A673 (cell line): ENCODE measurements at regions not wholly inside any gene's neighbourhood (a gene's known extent, or its start where the extent isn't known, plus 50 kb on each side); places are given as distances from the start of the nearest gene placed in this dataset.

ENCODE experiments used
- BruUV-seq: library from RNA; stranded (reverse); fragments of 400-500 nt; replicated peaks from 2 replicates; lab custom pipeline; 2021; lab: Mats Ljungman, UMichigan
- CTCF ChIA-PET: fragments of 300-600 bp; sonication (Branson Sonifier 250); formaldehyde crosslinking; loops from one replicate; lab custom pipeline; 2022; ENCODE audit warnings: antibody characterized with exemption; lab: Charles Lee
- POLR2A ChIA-PET: fragments of 300-600 bp; sonication (Branson Sonifier 250); formaldehyde crosslinking; loops from one replicate; lab custom pipeline; 2022; ENCODE audit warnings: antibody characterized with exemption; ENCODE audit not compliant: low non-redundant PET; lab: Charles Lee
- DNase-seq: peaks from one replicate; pipeline ENCODE4 v3.0.0-alpha.2; 2015; ENCODE audit warnings: low spot score
- H3K27ac ChIP-seq: fragments of 200-600 bp; sonication (generic); 2 replicates; pipeline ENCODE4 v1.5.1; 2016; ENCODE audit warnings: mixed run types, low read depth, mild to moderate bottlenecking, mixed read lengths, antibody characterized with exemption, low read length; ENCODE audit not compliant: poor library complexity, severe bottlenecking
- H3K27me3 ChIP-seq: fragments of 200-600 bp; sonication (generic); replicated peaks from 2 replicates; pipeline ENCODE4 v1.6.1; 2017; ENCODE audit warnings: mixed run types, low read depth, mild to moderate bottlenecking, mixed read lengths, antibody characterized with exemption, low read length; ENCODE audit not compliant: insufficient read depth, poor library complexity
- H3K36me3 ChIP-seq: fragments of 200-600 bp; sonication (generic); 2 replicates; pipeline ENCODE4 v1.6.1; 2016; ENCODE audit warnings: mixed run types, mild to moderate bottlenecking, mixed read lengths, antibody characterized with exemption, low read length; ENCODE audit not compliant: insufficient read depth, poor library complexity, severe bottlenecking
- H3K4me1 ChIP-seq: fragments of 200-600 bp; sonication (generic); 2 replicates; pipeline ENCODE4 v1.6.1; 2017; ENCODE audit warnings: mixed run types, mild to moderate bottlenecking, mixed read lengths, antibody characterized with exemption, low read length; ENCODE audit not compliant: insufficient read depth, poor library complexity, severe bottlenecking
- H3K4me3 ChIP-seq: fragments of 200-600 bp; sonication (generic); 2 replicates; pipeline ENCODE4 v1.5.1; 2016; ENCODE audit warnings: low read depth, mixed run types, mild to moderate bottlenecking, mixed read lengths, low read length; ENCODE audit not compliant: poor library complexity, severe bottlenecking
- H3K9me3 ChIP-seq: fragments of 200-600 bp; sonication (generic); 2 replicates; pipeline ENCODE4 v1.6.1; 2016; ENCODE audit warnings: mixed run types, low read depth, mild to moderate bottlenecking, mixed read lengths, antibody characterized with exemption, low read length; ENCODE audit not compliant: poor library complexity, severe bottlenecking
- CTCF ChIP-seq: fragments of 300-800, 200-600 bp; sonication (generic); conservative IDR thresholded peaks from 2 replicates; pipeline ENCODE4 v1.5.1; 2017; ENCODE audit warnings: low read depth, mild to moderate bottlenecking, antibody characterized with exemption, low read length, moderate library complexity, mixed read lengths
- EZH2 ChIP-seq: fragments of 200-600 bp; sonication (generic); IDR thresholded peaks from 2 replicates; pipeline ENCODE4 v1.6.1; 2017; ENCODE audit warnings: borderline replicate concordance, low read depth, mild to moderate bottlenecking, mixed read lengths, antibody characterized with exemption, low read length; ENCODE audit not compliant: poor library complexity, severe bottlenecking
- intact Hi-C: fragments of 100-400 bp; cut with micrococcal nuclease; formaldehyde crosslinking; loops from one replicate; pipeline ENCODE4 v1.10.0; 2022; ENCODE audit not compliant: unreplicated experiment

DNA sequence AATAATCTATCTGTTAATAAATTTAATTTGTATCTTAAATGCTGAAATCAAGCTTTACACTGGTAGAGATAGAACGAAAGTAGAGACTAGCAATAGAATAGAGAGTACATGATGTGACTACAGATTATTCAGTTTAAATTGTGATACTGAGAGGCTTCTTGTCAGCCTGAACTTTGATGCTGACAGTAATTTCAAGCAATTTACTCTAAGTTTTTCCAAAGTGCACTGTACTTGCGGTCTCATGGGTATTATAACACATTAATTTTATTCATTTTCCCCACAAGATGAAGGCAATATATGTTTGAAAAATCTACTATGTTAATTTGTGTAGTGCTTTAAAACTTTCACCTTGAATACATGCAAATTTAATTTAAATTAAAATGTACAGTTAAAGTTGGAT is 914.0 kb upstream of the FBXO33 start:
- no peaks in the 10 kb centered on the region for H3K27me3 ChIP-seq
- intact Hi-C loops, result no loop called here
- H3K4me1 ChIP-seq, result no peaks in the 10 kb centered on the region
- H3K27ac ChIP-seq, result no peak overlapping the region
- H3K9me3 ChIP-seq, result no peaks in the 10 kb centered on the region
- no peak for TF ChIP-seq EZH2
- TF ChIP-seq CTCF, result no peak
- CTCF ChIA-PET, result no interaction called here
- no TSS peak for BruUV-seq
- POLR2A ChIA-PET, result no interaction called here
- no peaks in the 10 kb centered on the region for H3K36me3 ChIP-seq
- DNase-seq, result no peak
- H3K4me3 ChIP-seq, result no peak overlapping the region

DNA sequence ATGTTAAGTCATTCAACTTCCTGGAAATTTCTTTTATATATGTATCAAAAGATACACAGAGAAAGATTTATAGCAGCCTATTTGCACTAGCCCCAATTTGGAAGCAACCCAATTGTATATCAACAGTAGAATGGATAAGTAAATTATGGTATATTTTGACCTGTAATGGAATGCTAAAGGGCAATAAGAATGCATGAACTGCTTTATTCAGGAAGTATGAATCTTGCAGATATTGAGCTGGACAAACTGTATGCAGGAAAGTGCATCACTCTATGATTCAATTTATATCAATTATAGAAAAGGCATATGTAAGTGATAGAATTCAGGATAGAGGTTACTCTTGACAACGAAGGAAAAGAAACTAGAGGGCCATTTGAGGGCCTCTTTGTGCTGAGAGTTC is 913.1 kb upstream of the FBXO33 start:
- peak; percentile 38 for DNase-seq
- H3K9me3 ChIP-seq, result no peaks in the 10 kb centered on the region
- intact Hi-C loops, result no loop called here
- no peaks in the 10 kb centered on the region for H3K27me3 ChIP-seq
- ChIA-PET CTCF (no interaction called here), POLR2A (no interaction called here)
- no peaks in the 10 kb centered on the region for H3K36me3 ChIP-seq
- no TSS peak for BruUV-seq
- TF ChIP-seq CTCF, result no peak
- H3K4me1 ChIP-seq, result no peaks in the 10 kb centered on the region
- no peak overlapping the region for H3K27ac ChIP-seq
- no peak overlapping the region for H3K4me3 ChIP-seq

GRCh38 chr14:40340708-40341107 is 908.5 kb upstream of the FBXO33 start:
- ChIA-PET POLR2A (no interaction called here), CTCF (no interaction called here)
- intact Hi-C loops, result no loop called here
- H3K27me3 ChIP-seq, result no peaks in the 10 kb centered on the region
- no TSS peak for BruUV-seq
- no peak for DNase-seq
- no peaks in the 10 kb centered on the region for H3K4me1 ChIP-seq
- no peaks in the 10 kb centered on the region for H3K9me3 ChIP-seq
- no peak overlapping the region for H3K4me3 ChIP-seq
- no peaks in the 10 kb centered on the region for H3K36me3 ChIP-seq
- H3K27ac ChIP-seq, result no peak overlapping the region
- TF ChIP-seq CTCF (no peak), EZH2 (no peak)
